Liver (tissue), 7 donors: ENCODE measurements at regions not wholly inside any gene's neighbourhood (a gene's known extent, or its start where the extent isn't known, plus 50 kb on each side); places are given as distances from the start of the nearest gene placed in this dataset.

ENCODE experiments used
- DNase-seq: peaks from one replicate; pipeline ENCODE4 v3.0.0-alpha.2; 2017; ENCODE audit warnings: low spot score
- H3K27ac ChIP-seq, 2 donors: one replicate each; pipeline ENCODE4 v1.7.0; 2013; ENCODE audit warnings: inconsistent platforms in 2 of 2, low read length in 2 of 2, control low read depth in 1 of 2, low read depth in 1 of 2, mild to moderate bottlenecking in 1 of 2
- H3K27me3 ChIP-seq, 4 donors: one replicate each; pipeline versions ENCODE4 v1.6.1 to v1.7.0; 2013; ENCODE audit warnings: low read length in 3 of 4, inconsistent platforms in 1 of 4, mild to moderate bottlenecking in 1 of 4, moderate library complexity in 1 of 4; ENCODE audit not compliant: control insufficient read depth in 4 of 4, insufficient read depth in 4 of 4
- H3K36me3 ChIP-seq, 4 donors: one replicate each; pipeline versions ENCODE4 v1.6.1 to v1.7.0; 2013; ENCODE audit warnings: low read length in 3 of 4, mild to moderate bottlenecking in 3 of 4, low read depth in 1 of 4, moderate library complexity in 1 of 4; ENCODE audit not compliant: control insufficient read depth in 4 of 4, insufficient read depth in 3 of 4
- H3K4me1 ChIP-seq, 4 donors: one replicate each; pipeline versions ENCODE4 v1.6.1 to v1.7.0; 2013; ENCODE audit warnings: low read length in 3 of 4, mild to moderate bottlenecking in 3 of 4, moderate library complexity in 1 of 4; ENCODE audit not compliant: control insufficient read depth in 4 of 4, insufficient read depth in 4 of 4
- H3K4me3 ChIP-seq, 3 donors: one replicate each; pipeline versions ENCODE4 v1.6.1 to v1.7.0; 2013; ENCODE audit warnings: low read length in 3 of 3, control low read depth in 1 of 3, low read depth in 1 of 3, mild to moderate bottlenecking in 1 of 3
- H3K9ac ChIP-seq, 2 donors: one replicate each; pipeline ENCODE4 v1.7.0; 2013; ENCODE audit warnings: low read length in 2 of 2, mild to moderate bottlenecking in 2 of 2, moderate library complexity in 2 of 2, control low read depth in 1 of 2, low read depth in 1 of 2
- H3K9me3 ChIP-seq, 4 donors: one replicate each; pipeline versions ENCODE4 v1.6.1 to v1.7.0; 2013; ENCODE audit warnings: low read length in 3 of 4; ENCODE audit not compliant: control insufficient read depth in 4 of 4
- ATF3 ChIP-seq: IDR thresholded peaks from 2 replicates; pipeline ENCODE4 v1.6.1; 2016; ENCODE audit warnings: antibody characterized with exemption
- EGR1 ChIP-seq, 2 donors: IDR thresholded peaks; 2 replicates each; pipeline ENCODE4 v1.6.1; 2016 to 2018; ENCODE audit warnings: antibody characterized with exemption in 2 of 2, low read depth in 2 of 2
- FOXA1 ChIP-seq: IDR thresholded peaks from 2 replicates; pipeline ENCODE4 v1.6.1; 2016; ENCODE audit warnings: antibody characterized with exemption
- FOXA2 ChIP-seq: IDR thresholded peaks from 2 replicates; pipeline ENCODE4 v1.6.1; 2016; ENCODE audit warnings: antibody characterized with exemption
- HNF4G ChIP-seq: IDR thresholded peaks from 2 replicates; pipeline ENCODE4 v1.6.1; 2016; ENCODE audit warnings: antibody characterized with exemption
- JUND ChIP-seq, 2 donors: IDR thresholded peaks; 2 replicates each; pipeline ENCODE4 v1.6.1; 2016; ENCODE audit warnings: antibody characterized with exemption in 2 of 2
- MAX ChIP-seq: IDR thresholded peaks from 2 replicates; pipeline ENCODE4 v1.6.1; 2016; ENCODE audit warnings: antibody characterized with exemption
- NR2F2 ChIP-seq: IDR thresholded peaks from 2 replicates; pipeline ENCODE4 v1.6.1; 2016; ENCODE audit warnings: antibody characterized with exemption
- RAD21 ChIP-seq, 2 donors: IDR thresholded peaks; 2 replicates each; pipeline ENCODE4 v1.6.1; 2016; ENCODE audit warnings: antibody characterized with exemption in 2 of 2, mild to moderate bottlenecking in 2 of 2
- REST ChIP-seq: IDR thresholded peaks from 2 replicates; pipeline ENCODE4 v1.6.1; 2016; ENCODE audit warnings: antibody characterized with exemption, mild to moderate bottlenecking
- RXRA ChIP-seq, 2 donors: IDR thresholded peaks; 2 replicates each; pipeline ENCODE4 v1.6.1; 2017 to 2018; ENCODE audit warnings: antibody characterized with exemption in 2 of 2, mild to moderate bottlenecking in 1 of 2
- SP1 ChIP-seq: IDR thresholded peaks from 2 replicates; pipeline ENCODE4 v1.6.1; 2018; ENCODE audit warnings: antibody characterized with exemption, mild to moderate bottlenecking
- TAF1 ChIP-seq: conservative IDR thresholded peaks from 2 replicates; pipeline ENCODE4 v1.6.1; 2016; ENCODE audit warnings: antibody characterized with exemption, mild to moderate bottlenecking
- YY1 ChIP-seq: IDR thresholded peaks from 2 replicates; pipeline ENCODE4 v1.6.1; 2016; ENCODE audit warnings: antibody characterized with exemption, mild to moderate bottlenecking
- WGBS: extraction: QIAGEN DNeasy Blood & Tissue Kit; methylation state at CpG from one replicate; pipeline ENCODE4 v1.1.7; 2013; 5-methylcytosine and 5-hydroxymethylcytosine counted together
- donor health status: healthy.
- donor health status: healthy.
- donor health status: healthy.
- donor health status: healthy.

- H3K4me1 ChIP-seq = peaks cover 13 to 49% (median 30%) of the 10 kb centered on the region in 4 donors
- DNase-seq = no peak
Observed at GRCh38 chr13:50126263-50126992, 111.2 kb downstream of the KCNRG start.

GRCh38 chr13:50126993-50127725, 111.9 kb downstream of the KCNRG start:
- peaks cover 0 to 15% (median 5%) of the 10 kb centered on the region in 4 donors for H3K27me3 ChIP-seq
- H3K4me3 ChIP-seq = peak overlapping the region; percentile 44 to 72 (median 48)
- H3K27ac ChIP-seq = peak overlapping the region in 1 of 2 donors; percentile 2
- peak overlapping the region in 1 of 2 donors; percentile 33 for H3K9ac ChIP-seq
- H3K9me3 ChIP-seq = no peaks in the 10 kb centered on the region
- peak; percentile 55 for DNase-seq
- no peaks in the 10 kb centered on the region for H3K36me3 ChIP-seq
- TF ChIP-seq RAD21 (IDR thresholded peaks at IDR 0.05) (peak in 1 of 2 donors; percentile 22), NR2F2 (no peak), TAF1 (no peak), JUND (IDR thresholded peaks at IDR 0.05) (no peak), MAX (peak; percentile 38), EGR1 (IDR thresholded peaks at IDR 0.05; ENCODE audit: low read depth in 2 of 2) (no peak), YY1 (no peak), HNF4G (no peak), RXRA (IDR thresholded peaks at IDR 0.05) (no peak), SP1 (no peak), FOXA2 (no peak), FOXA1 (no peak), ATF3 (no peak), REST (no peak)
- WGBS = 39% methylated on average over 51 of the region's 51 CpGs
- H3K4me1 ChIP-seq = peaks cover 13 to 42% (median 29%) of the 10 kb centered on the region in 4 donors

More at GRCh38 chr13:50126263-50126992, 111.2 kb downstream of the KCNRG start:
- WGBS = 55% methylated on average over 28 of the region's 28 CpGs
- H3K27ac ChIP-seq = peak overlapping the region; percentile 98 to 100
- H3K9me3 ChIP-seq = no peaks in the 10 kb centered on the region
- peak overlapping the region; percentile 61 to 74 for H3K9ac ChIP-seq
- H3K4me3 ChIP-seq = peak overlapping the region; percentile 53 to 74 (median 62)
- peak in 1 of 2 donors; percentile 31 for TF ChIP-seq RAD21 (IDR thresholded peaks at IDR 0.05)
- TF ChIP-seq YY1 = no peak
- H3K36me3 ChIP-seq = no peaks in the 10 kb centered on the region
- H3K27me3 ChIP-seq = peaks cover 0 to 14% (median 3%) of the 10 kb centered on the region in 4 donors
